Right atrium auricular region (tissue), 2 donors: ENCODE measurements at regions not wholly inside any gene's neighbourhood (a gene's known extent, or its start where the extent isn't known, plus 50 kb on each side); places are given as distances from the start of the nearest gene placed in this dataset.

Source experiments
- DNase-seq: peaks from one replicate; pipeline ENCODE4 v3.0.0-alpha.2; 2019; ENCODE audit warnings: low spot score
- H3K27ac ChIP-seq, 2 donors: fragments of 200-600 bp; sonication (generic); 1 replicate in 1 of 2; 2 replicates in 1 of 2; pipeline ENCODE4 v1.5.1; 2016 to 2019
- H3K27me3 ChIP-seq, 2 donors: fragments of 200-600 bp; sonication (generic); one replicate each; pipeline versions ENCODE4 v1.5.1 to v1.6.0; 2017 to 2019
- H3K36me3 ChIP-seq: fragments of 200-600 bp; sonication (generic); one replicate; pipeline ENCODE4 v1.5.1; 2016
- H3K4me1 ChIP-seq, 2 donors: fragments of 200-600 bp; sonication (generic); one replicate each; pipeline versions ENCODE4 v1.5.1 to v1.6.0; 2017 to 2019
- H3K4me3 ChIP-seq, 2 donors: fragments of 200-600 bp; sonication (generic); 1 replicate in 1 of 2; 2 replicates in 1 of 2; pipeline ENCODE4 v1.5.1; 2017 to 2019; ENCODE audit warnings: mild to moderate bottlenecking in 1 of 2, moderate library complexity in 1 of 2
- H3K9me3 ChIP-seq, 2 donors: fragments of 200-600 bp; sonication (generic); one replicate each; pipeline ENCODE4 v1.5.1; 2019
- CTCF ChIP-seq, 2 donors: fragments of 200-600 bp; sonication (generic); IDR thresholded peaks; one replicate each; pipeline ENCODE4 v1.5.1; 2019; ENCODE audit warnings: antibody characterized with exemption in 2 of 2

DNA sequence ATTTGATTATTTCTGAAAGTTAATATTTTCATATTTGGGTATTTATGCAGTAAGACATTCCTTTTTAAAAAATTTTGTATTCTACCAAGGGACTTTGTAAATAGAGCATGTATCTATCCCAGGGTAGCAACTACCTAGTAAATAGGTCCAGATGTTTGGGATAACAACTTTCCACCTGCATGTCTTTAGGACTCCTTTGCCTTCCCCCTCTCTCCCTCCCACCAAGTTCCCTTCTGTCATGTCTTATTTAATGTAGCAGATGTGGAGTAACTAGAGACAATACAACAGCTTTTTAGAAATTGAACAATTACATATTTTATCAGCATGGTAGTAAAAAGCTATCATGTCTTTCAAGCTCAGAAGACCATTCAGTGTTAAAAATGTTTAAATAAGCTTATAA lies 821.0 kb downstream of the C4orf33 start:
- DNase-seq, result no peak
- no peak overlapping the region for H3K27ac ChIP-seq
- TF ChIP-seq CTCF (IDR thresholded peaks at IDR 0.05), result no peak
- H3K4me3 ChIP-seq, result no peak overlapping the region
- H3K9me3 ChIP-seq, result no peaks in the 10 kb centered on the region
- no peaks in the 10 kb centered on the region for H3K36me3 ChIP-seq
- no peaks in the 10 kb centered on the region for H3K4me1 ChIP-seq
- no peaks in the 10 kb centered on the region for H3K27me3 ChIP-seq

- no peak for DNase-seq
- no peaks in the 10 kb centered on the region for H3K36me3 ChIP-seq
- H3K27ac ChIP-seq, result no peak overlapping the region
- TF ChIP-seq CTCF (IDR thresholded peaks at IDR 0.05), result no peak
- no peaks in the 10 kb centered on the region for H3K27me3 ChIP-seq
- H3K9me3 ChIP-seq, result no peaks in the 10 kb centered on the region
- H3K4me3 ChIP-seq, result no peak overlapping the region
- no peaks in the 10 kb centered on the region for H3K4me1 ChIP-seq
Measured at GRCh38 chr4:129917651-129918050, 821.7 kb downstream of the C4orf33 start.

- no peaks in the 10 kb centered on the region for H3K4me1 ChIP-seq
- no peak overlapping the region for H3K27ac ChIP-seq
- DNase-seq, result no peak
- TF ChIP-seq CTCF (IDR thresholded peaks at IDR 0.05), result peak in 1 of 2 donors; percentile 18
- no peaks in the 10 kb centered on the region for H3K27me3 ChIP-seq
- H3K36me3 ChIP-seq, result no peaks in the 10 kb centered on the region
- no peaks in the 10 kb centered on the region for H3K9me3 ChIP-seq
- H3K4me3 ChIP-seq, result no peak overlapping the region
Measured at GRCh38 chr4:129926936-129927335, 831.0 kb downstream of the C4orf33 start.

DNA sequence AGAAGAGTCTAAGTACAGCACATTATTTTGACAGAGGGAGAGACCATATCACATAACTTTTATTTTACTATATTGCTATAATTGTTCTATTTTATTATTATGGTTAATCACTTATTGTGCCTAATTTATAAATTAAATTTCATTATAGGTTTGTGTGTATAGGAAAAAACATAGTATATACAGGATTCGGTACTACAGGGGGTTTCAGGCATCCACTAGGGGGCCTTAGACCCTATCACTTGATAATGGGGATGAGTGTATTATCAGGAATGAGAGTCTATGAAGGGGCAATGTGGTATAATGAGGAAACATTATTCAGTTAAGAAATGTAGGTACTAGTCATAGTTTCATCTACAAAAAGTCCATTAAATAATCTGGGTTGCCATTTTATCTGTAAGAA lies 833.1 kb downstream of the C4orf33 start:
- Histone ChIP-seq H3K27me3 (no peaks in the 10 kb centered on the region), H3K27ac (no peak overlapping the region), H3K4me1 (no peaks in the 10 kb centered on the region), H3K36me3 (no peaks in the 10 kb centered on the region), H3K4me3 (no peak overlapping the region), H3K9me3 (no peaks in the 10 kb centered on the region)
- no peak for DNase-seq
- TF ChIP-seq CTCF (IDR thresholded peaks at IDR 0.05), result peak in 1 of 2 donors; percentile 30

DNA sequence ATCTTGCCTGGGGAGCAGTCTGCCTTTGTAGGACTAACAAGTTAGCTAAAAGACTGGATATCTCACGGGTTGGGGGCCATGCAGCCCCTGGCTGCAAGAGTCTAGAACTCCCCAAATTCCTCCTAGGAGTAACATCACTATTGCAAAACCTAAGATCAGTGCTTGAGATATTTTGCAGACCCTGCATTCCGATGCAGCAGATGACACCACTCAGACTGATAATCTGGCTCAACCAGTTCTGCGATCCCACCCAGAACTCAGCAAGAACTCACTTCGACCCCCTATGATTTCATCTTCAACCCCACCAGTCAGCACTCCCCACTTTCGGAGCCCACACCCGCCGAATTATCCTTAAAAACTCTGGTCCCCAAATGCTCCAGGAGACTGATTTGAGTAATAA lies 834.0 kb downstream of the C4orf33 start:
- H3K4me3 ChIP-seq, result no peak overlapping the region
- no peak for TF ChIP-seq CTCF (IDR thresholded peaks at IDR 0.05)
- no peak for DNase-seq
- H3K27ac ChIP-seq, result no peak overlapping the region
- no peaks in the 10 kb centered on the region for H3K4me1 ChIP-seq
- H3K36me3 ChIP-seq, result no peaks in the 10 kb centered on the region
- H3K9me3 ChIP-seq, result no peaks in the 10 kb centered on the region
- H3K27me3 ChIP-seq, result no peaks in the 10 kb centered on the region

- DNase-seq, result no peak
- Histone ChIP-seq H3K27ac (no peak overlapping the region), H3K4me3 (no peak overlapping the region), H3K4me1 (no peaks in the 10 kb centered on the region), H3K27me3 (no peaks in the 10 kb centered on the region), H3K36me3 (no peaks in the 10 kb centered on the region), H3K9me3 (no peaks in the 10 kb centered on the region)
- TF ChIP-seq CTCF (IDR thresholded peaks at IDR 0.05), result no peak
Measured at GRCh38 chr4:129950217-129950616, 854.3 kb downstream of the C4orf33 start.
